GM12878 (cell line): ENCODE measurements at regions not wholly inside any gene's neighbourhood (a gene's known extent, or its start where the extent isn't known, plus 50 kb on each side); places are given as distances from the start of the nearest gene placed in this dataset.

Experiments
- ATAC-seq: fragments of 200-7000 bp; cut with Tn5 transposase; 3 replicates; pipeline ENCODE4 v1.9.1; 2020; ENCODE audit warnings: mild to moderate bottlenecking, moderate library complexity
- BruUV-seq: library from RNA; stranded (reverse); fragments of 400-500 nt; replicated peaks from 2 replicates; lab custom pipeline; 2021; lab: Mats Ljungman, UMichigan
- CTCF ChIA-PET: fragments of 300-600 bp; sonication (Branson Sonifier 250); formaldehyde crosslinking; extraction: SDS; loops from one replicate; lab custom pipeline; 2021; ENCODE audit warnings: inconsistent platforms; lab: Yijun Ruan, JAX
- POLR2A ChIA-PET: fragments of 350-600 bp; formaldehyde crosslinking; extraction: SDS; loops from one replicate; lab custom pipeline; 2021; ENCODE audit warnings: inconsistent platforms; lab: Charles Lee
- RAD21 ChIA-PET: fragments of 300-600 bp; sonication (Branson Sonifier 250); formaldehyde crosslinking; loops from one replicate; lab custom pipeline; 2023; ENCODE audit warnings: antibody characterized with exemption; ENCODE audit not compliant: unreplicated experiment; lab: Charles Lee
- SMC1A ChIA-PET: fragments of 300-600 bp; sonication (Branson Sonifier 250); formaldehyde crosslinking; loops from one replicate; lab custom pipeline; 2023; ENCODE audit not compliant: unreplicated experiment, uncharacterized antibody; lab: Charles Lee
- DNase-seq: peaks from one replicate; pipeline ENCODE4 v3.0.0-alpha.2; 2011; ENCODE audit warnings: low read depth, low spot score
- FAIRE-seq: peaks from 3 replicates; lab custom pipeline; 2011; peaks lifted over from hg19 to GRCh38; lab: Jason Lieb, UNC
- H2AFZ ChIP-seq: 2 replicates; pipeline ENCODE4 v1.6.0; 2011; ENCODE audit warnings: low read depth, low read length, control low read depth; ENCODE audit not compliant: control insufficient read depth
- H3K27ac ChIP-seq: 2 replicates; pipeline ENCODE4 v1.5.1; 2011; ENCODE audit warnings: control low read depth; ENCODE audit not compliant: control insufficient read depth, insufficient read depth
- H3K27me3 ChIP-seq, 2 experiments: replicated peaks in 1 of 2; 2 replicates each; pipeline versions ENCODE4 v1.6.0 to v1.6.1; 2011; ENCODE audit warnings: low read length in 1 of 2; ENCODE audit not compliant: control insufficient read depth in 2 of 2, insufficient read depth in 2 of 2
- H3K36me3 ChIP-seq, 2 experiments: 2 replicates each; pipeline ENCODE4 v1.5.1; 2011; ENCODE audit warnings: low read length in 1 of 2; ENCODE audit not compliant: control insufficient read depth in 2 of 2, insufficient read depth in 2 of 2
- H3K4me1 ChIP-seq: 2 replicates; pipeline ENCODE4 v1.6.1; 2011; ENCODE audit warnings: mild to moderate bottlenecking, low read length, moderate library complexity, mixed read lengths; ENCODE audit not compliant: control insufficient read depth, insufficient read depth
- H3K4me2 ChIP-seq: 2 replicates; pipeline ENCODE4 v1.6.0; 2011; ENCODE audit warnings: control low read depth; ENCODE audit not compliant: control insufficient read depth, insufficient read depth
- H3K4me3 ChIP-seq: fragments of 200-600 bp; sonication (generic); 2 replicates; pipeline ENCODE4 v1.5.1; 2016
- H3K79me2 ChIP-seq: 2 replicates; pipeline ENCODE4 v1.6.0; 2011; ENCODE audit warnings: low read length; ENCODE audit not compliant: control insufficient read depth, insufficient read depth
- H3K9ac ChIP-seq: 2 replicates; pipeline ENCODE4 v1.8.0; 2011; ENCODE audit warnings: low read length, control low read depth, mixed read lengths; ENCODE audit not compliant: control insufficient read depth, insufficient read depth
- H3K9me3 ChIP-seq: replicated peaks from 3 replicates; pipeline ENCODE4 v1.5.1; 2011; ENCODE audit warnings: mild to moderate bottlenecking, low read length; ENCODE audit not compliant: control insufficient read depth, insufficient read depth
- H4K20me1 ChIP-seq: 2 replicates; pipeline ENCODE4 v1.6.0; 2011; ENCODE audit not compliant: control insufficient read depth, insufficient read depth
- EED ChIP-seq: sonication (generic); IDR thresholded peaks from 2 replicates; pipeline ENCODE4 v1.6.1; 2016; ENCODE audit warnings: antibody characterized with exemption, low read depth
- IRF4 ChIP-seq: IDR thresholded peaks from 2 replicates; pipeline ENCODE4 v1.6.1; 2011; ENCODE audit warnings: low read depth, low read length
- JUND ChIP-seq: IDR thresholded peaks from 2 replicates; pipeline ENCODE4 v1.6.1; 2012; ENCODE audit warnings: low read depth, mild to moderate bottlenecking, low read length, improper control_type of control experiment, moderate library complexity
- NRF1 ChIP-seq: conservative IDR thresholded peaks from 2 replicates; pipeline ENCODE4 v1.6.1; 2011; ENCODE audit warnings: mild to moderate bottlenecking, low read depth, low read length, improper control_type of control experiment
- TBL1XR1 ChIP-seq: IDR thresholded peaks from 2 replicates; pipeline ENCODE4 v1.6.1; 2012; ENCODE audit warnings: low read depth, low read length, improper control_type of control experiment
- YY1 ChIP-seq: IDR thresholded peaks from 2 replicates; pipeline ENCODE4 v1.6.1; 2011; ENCODE audit warnings: low read depth, mild to moderate bottlenecking, low read length
- WGBS: methylation state at CpG from one replicate; pipeline ENCODE4 v1.1.6; 2016; ENCODE audit warnings: low lambda C conversion rate; ENCODE audit not compliant: insufficient replicate concordance, insufficient coverage; ENCODE audit errors: missing lambda C conversion rate; 5-methylcytosine and 5-hydroxymethylcytosine counted together
- in situ Hi-C: fragments of 300-500 bp; cut with MboI; formaldehyde crosslinking; loops from 9 replicates; pipeline ENCODE4 v1.14.3; 2018; ENCODE audit warnings: mixed read lengths
- intact Hi-C: fragments of 100-400 bp; cut with micrococcal nuclease; formaldehyde crosslinking; loops from one replicate; pipeline ENCODE4 v1.14.2; 2022; ENCODE audit not compliant: unreplicated experiment
- TF ChIP-seq, protein P1 (sequence below): IDR thresholded peaks from 2 replicates; pipeline ENCODE4 v1.6.1; 2012; ENCODE audit warnings: mild to moderate bottlenecking, low read depth, low read length
- TF ChIP-seq, protein P2 (sequence below): fragments of 450-650 bp; IDR thresholded peaks from 2 replicates; pipeline ENCODE4 v1.6.1; 2017; ENCODE audit warnings: antibody characterized with exemption, mild to moderate bottlenecking, moderate library complexity

DNA sequence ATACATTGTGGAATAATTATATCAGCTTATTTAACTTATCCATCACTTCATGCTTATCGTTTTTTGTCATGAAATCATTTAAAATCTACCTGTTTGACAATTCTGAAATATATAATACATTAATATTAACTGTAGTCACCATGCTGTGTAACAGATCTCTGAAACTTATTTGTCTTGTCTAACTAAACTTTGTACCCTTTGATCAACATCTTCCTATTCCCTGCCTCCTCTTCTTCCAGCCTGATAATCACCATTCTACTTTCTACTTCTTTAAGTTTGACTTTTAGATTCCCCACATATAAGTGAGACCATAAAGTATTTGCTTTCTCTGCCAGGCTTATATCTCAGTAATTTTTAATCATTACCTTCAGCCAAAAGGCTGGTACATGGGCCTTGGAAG, 134.2 kb upstream of the LINC00305 start (continued):
- TF ChIP-seq EED: no peak
- TF ChIP-seq JUND: no peak
- TF ChIP-seq YY1: no peak
- TF ChIP-seq, protein P1, sequence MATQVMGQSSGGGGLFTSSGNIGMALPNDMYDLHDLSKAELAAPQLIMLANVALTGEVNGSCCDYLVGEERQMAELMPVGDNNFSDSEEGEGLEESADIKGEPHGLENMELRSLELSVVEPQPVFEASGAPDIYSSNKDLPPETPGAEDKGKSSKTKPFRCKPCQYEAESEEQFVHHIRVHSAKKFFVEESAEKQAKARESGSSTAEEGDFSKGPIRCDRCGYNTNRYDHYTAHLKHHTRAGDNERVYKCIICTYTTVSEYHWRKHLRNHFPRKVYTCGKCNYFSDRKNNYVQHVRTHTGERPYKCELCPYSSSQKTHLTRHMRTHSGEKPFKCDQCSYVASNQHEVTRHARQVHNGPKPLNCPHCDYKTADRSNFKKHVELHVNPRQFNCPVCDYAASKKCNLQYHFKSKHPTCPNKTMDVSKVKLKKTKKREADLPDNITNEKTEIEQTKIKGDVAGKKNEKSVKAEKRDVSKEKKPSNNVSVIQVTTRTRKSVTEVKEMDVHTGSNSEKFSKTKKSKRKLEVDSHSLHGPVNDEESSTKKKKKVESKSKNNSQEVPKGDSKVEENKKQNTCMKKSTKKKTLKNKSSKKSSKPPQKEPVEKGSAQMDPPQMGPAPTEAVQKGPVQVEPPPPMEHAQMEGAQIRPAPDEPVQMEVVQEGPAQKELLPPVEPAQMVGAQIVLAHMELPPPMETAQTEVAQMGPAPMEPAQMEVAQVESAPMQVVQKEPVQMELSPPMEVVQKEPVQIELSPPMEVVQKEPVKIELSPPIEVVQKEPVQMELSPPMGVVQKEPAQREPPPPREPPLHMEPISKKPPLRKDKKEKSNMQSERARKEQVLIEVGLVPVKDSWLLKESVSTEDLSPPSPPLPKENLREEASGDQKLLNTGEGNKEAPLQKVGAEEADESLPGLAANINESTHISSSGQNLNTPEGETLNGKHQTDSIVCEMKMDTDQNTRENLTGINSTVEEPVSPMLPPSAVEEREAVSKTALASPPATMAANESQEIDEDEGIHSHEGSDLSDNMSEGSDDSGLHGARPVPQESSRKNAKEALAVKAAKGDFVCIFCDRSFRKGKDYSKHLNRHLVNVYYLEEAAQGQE: no peak
- TF ChIP-seq TBL1XR1: no peak

DNA sequence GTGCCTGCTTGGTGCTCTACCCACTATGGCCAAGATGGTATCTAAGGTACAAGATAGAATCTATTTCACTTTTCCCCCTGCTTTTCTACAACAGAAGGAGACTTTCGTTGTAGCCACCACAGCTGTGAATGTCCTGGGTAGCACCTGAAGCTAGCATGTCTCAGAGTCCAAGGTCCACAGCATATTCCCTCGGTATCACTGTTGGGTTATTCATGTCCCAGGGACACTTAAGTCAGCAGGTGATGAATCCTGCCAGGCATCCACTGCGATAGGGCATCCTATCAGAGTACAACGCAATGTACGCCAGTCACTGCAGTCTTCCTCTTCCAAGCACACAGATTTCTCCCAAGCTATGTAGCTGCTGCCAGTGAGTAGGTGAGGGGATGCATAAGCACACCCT, 129.1 kb upstream of the LINC00305 start:
- no peak for TF ChIP-seq JUND
- no peak for TF ChIP-seq NRF1
- no peak for TF ChIP-seq IRF4
- TF ChIP-seq, protein P2, sequence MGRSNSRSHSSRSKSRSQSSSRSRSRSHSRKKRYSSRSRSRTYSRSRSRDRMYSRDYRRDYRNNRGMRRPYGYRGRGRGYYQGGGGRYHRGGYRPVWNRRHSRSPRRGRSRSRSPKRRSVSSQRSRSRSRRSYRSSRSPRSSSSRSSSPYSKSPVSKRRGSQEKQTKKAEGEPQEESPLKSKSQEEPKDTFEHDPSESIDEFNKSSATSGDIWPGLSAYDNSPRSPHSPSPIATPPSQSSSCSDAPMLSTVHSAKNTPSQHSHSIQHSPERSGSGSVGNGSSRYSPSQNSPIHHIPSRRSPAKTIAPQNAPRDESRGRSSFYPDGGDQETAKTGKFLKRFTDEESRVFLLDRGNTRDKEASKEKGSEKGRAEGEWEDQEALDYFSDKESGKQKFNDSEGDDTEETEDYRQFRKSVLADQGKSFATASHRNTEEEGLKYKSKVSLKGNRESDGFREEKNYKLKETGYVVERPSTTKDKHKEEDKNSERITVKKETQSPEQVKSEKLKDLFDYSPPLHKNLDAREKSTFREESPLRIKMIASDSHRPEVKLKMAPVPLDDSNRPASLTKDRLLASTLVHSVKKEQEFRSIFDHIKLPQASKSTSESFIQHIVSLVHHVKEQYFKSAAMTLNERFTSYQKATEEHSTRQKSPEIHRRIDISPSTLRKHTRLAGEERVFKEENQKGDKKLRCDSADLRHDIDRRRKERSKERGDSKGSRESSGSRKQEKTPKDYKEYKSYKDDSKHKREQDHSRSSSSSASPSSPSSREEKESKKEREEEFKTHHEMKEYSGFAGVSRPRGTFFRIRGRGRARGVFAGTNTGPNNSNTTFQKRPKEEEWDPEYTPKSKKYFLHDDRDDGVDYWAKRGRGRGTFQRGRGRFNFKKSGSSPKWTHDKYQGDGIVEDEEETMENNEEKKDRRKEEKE: no peak
- no peak for FAIRE-seq
- no peaks in the 10 kb centered on the region for H4K20me1 ChIP-seq
- no peak overlapping the region for H2AFZ ChIP-seq
- SMC1A ChIA-PET: no interaction called here
- no TSS peak for BruUV-seq
- CTCF ChIA-PET: no interaction called here
- WGBS: 51% methylated on average over 5 of the region's 5 CpGs
- H3K27ac ChIP-seq: no peak overlapping the region
- H3K27me3 ChIP-seq: no peaks in the 10 kb centered on the region
- H3K9me3 ChIP-seq: no peaks in the 10 kb centered on the region; the same call in 2 of the 3 replicates
- no peak for DNase-seq
- no peak overlapping the region for H3K4me3 ChIP-seq
- intact Hi-C loops (no loop called here), in situ Hi-C loops (no loop called here)
- no peaks in the 10 kb centered on the region for H3K79me2 ChIP-seq
- ATAC-seq: no peak
- no peak overlapping the region for H3K4me2 ChIP-seq
- no peak overlapping the region for H3K9ac ChIP-seq
- H3K4me1 ChIP-seq: no peaks in the 10 kb centered on the region
- POLR2A ChIA-PET: interaction anchor here (0.6 kb wide), 1 partner anchor 93 kb away, joined by 3 read pairs; no protein-coding TSS in a partner anchor
- H3K36me3 ChIP-seq: no peaks in the 10 kb centered on the region
- RAD21 ChIA-PET: no interaction called here
